Stimulated activated CD8-positive, alpha-beta memory T cell treated with anti-CD3 and anti-CD28 coated beads, Interleukin-4, amount 100 ng/mL, for 24 hours (primary cell): ENCODE measurements at regions not wholly inside any gene's neighbourhood (a gene's known extent, or its start where the extent isn't known, plus 50 kb on each side); places are given as distances from the start of the nearest gene placed in this dataset.

Source experiments
- DNase-seq: peaks from one replicate; pipeline ENCODE4 v3.0.0-alpha.2; 2020; ENCODE audit warnings: low read depth

DNA sequence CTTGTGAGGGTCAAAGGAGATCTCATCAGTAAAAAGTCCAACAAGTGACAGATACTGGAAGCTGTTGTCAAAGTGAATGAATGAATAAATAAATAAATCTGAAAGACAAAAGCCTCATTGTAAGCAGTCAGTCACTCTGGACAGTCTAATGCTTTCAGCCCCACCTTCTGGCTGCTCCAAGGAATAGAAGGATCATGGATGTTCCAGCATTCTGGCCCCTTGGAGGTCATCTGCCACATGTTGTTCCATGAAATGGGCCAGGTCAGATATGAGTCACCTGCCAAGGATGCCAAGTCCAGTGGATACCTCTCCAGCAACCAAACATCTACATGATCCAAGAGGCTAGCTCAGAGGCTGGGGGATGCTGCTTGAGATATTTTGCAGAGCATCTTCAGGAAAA lies 185.6 kb downstream of the BMP7 start:
- DNase-seq: no peak

DNA sequence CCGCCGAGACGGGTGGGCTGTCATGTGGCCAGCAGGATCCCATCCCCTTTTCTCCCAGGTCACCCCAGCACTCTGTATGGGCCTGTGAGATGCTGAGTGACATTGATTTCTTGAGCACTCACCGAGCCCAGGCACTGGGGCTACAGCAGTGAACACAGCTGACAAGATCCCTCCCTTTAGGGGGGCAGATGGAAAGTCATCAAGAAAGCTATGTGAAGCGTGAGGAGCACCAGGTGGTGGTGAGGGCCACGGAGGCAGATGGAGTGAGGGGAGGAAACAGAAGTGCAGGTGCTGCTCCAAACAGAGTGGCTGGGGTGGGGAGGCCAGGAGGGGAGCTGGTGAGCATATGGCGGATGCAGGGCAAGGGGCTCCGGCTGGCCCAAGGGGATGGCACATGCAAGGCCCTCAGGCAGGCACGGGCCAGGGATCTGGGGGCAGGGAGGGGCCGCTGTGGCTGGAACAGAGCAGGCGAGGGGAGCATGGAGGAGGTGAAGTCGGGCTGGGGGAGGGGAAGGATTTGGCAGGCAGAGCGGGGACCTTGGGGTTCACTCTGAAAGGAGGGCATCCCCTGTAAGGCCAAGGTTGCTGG lies 184.0 kb downstream of the BMP7 start:
- no peak for DNase-seq

DNA sequence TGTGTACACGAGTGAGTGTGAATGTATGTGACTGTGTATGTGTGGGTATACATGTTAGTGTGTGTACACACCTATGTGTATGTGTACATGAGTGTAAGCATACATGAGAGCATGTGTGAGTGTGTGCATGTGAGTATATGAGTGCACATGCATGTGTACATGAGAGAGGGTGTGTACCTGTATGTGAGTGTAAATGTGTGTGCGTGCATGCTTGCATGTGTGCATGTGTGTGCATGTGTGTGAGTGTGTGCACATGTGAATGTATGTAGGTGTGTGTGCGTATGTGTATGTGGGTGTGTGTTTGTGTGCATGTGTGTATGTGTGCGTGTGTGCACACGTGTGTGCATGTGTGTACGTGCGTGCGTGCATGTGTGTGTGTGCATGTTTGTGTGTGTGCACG lies 183.4 kb downstream of the BMP7 start:
- no peak for DNase-seq

DNA sequence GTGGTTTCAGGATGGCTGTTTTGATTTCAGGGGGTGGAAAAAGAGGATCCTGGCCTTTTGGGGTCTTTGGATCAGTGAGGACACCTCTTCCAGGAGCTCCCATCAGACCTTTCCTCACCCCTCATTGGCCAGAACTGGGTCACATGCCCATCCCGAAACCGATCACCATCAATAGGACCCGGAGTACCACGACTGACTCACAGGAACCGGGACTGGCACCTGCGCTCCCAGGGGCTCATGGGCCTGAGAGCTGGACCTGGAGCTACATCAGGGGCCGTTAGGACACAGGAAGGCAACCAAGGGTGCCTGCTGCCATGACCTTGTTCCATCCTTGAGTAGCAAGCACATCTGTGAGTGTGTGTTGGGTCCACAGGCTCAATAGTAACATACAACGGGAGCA lies 180.4 kb downstream of the BMP7 start:
- DNase-seq: no peak

DNA sequence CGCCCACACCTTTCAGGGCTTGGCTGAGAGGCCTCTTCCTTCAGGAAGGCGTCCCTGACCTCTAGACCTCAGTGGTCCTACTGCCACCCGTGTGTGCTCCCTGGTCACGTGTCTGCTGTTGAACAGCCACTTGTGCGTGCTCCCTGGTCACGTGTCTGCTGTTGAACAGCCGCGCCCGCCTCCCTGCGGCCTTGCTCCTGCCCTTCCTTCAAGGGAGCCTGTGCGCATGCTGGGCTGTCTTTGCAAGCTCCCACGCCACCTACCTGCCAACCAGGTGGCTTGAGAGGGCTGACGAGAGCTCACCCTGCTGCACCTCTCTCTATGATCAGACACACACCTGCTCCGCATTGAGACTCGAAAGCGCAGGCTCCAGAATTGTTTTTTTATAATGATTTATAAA lies 179.3 kb downstream of the BMP7 start:
- no peak for DNase-seq

DNA sequence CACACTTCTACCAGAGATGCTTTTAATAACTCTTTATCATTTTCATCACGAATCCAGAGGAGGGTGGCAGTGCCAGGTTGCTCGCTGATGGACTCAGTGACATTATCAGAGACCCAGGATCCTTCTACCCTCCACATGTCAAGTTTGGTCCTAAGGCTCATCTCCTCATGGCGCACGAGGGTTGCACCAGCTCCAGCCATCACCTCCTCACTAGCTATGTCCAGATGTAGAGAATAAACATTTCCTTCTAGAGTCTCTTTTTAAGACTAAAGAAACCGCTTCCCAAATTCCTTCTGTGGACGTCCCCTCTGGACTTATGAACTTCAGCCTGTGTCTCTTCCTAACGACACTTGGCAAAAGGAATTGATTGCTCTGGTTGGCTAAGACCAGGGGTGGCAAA lies 178.7 kb downstream of the BMP7 start:
- DNase-seq: no peak

DNA sequence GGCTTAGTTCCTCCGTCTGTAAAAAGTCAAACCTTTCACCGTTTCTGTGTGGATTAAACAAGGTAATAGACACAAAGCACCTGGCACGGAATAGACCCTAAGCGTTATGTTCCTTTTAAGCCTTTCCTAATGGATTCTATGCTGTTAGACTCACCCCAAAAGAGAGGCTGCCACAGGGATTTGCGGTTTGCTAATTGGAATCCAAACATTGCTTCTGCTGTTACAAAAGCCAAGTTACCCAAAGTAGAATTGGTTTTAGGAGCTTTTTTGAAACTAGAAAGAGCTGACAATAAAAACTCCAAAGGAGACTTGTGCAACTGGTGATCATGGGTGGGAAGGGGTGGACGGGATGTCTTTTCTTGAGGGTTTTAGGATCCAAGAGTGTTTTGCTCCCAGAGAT lies 178.0 kb downstream of the BMP7 start:
- DNase-seq: no peak

DNA sequence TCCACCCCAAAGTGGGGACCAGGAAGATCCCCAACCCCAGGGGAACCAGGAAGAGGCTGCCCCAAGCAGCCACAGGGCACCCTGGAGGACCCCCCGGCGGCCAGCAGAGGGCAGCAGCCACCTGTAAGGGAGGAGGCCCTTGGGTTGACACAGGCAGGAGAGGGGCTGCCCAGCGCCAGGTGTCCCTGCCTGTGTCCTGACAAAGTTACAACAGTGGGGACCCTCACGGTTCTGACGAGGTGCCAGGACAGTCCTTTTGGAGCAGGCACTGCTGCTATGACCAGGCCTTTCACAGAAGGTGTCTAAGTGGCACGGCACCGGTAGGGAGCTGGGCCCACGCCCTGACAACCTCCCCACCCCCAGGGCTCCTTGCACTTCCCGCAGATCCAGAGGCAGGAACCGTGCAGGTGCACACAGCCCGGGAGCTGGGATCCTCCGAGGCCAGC lies 176.7 kb downstream of the BMP7 start:
- peak; percentile 33 for DNase-seq

DNA sequence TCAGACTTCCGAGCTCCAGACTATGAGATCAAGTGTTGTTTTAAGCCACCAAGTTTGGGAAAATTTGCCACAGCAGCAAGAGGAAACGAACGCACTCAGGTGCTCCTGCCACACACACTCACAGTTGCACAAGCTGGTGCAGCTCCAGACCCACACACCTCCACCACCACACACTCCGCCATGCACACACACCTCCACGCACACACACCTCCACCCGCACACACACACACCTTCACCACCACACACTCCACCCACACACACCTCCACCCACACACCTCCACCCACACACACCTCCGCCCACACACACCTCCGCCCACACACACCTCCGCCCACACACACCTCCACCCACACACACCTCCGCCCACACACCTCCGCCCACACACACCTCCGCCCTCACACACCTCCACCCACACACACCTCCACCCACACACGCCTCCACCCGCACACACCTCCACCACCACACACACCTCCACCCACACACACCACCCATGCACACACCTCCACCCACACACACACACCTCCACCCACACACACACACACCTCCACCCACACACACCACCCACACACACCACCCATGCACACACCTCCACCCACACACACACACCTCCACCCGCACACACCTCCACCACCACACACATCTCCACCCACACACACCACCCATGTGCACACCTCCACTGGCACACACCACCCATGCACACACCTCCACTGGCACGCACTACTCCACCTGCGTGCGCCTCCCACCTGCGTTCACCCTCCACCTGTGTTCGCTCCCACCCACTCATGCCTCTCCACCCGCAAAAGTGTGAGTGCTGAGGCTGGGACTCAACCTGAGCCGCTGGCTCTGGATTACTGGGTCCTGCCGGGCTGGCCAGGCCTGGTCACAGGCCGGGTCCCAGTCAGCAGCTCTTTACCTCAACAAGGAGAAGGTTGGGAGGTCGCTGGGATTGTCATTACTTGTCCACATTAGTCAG lies 175.6 kb downstream of the BMP7 start:
- no peak for DNase-seq

DNA sequence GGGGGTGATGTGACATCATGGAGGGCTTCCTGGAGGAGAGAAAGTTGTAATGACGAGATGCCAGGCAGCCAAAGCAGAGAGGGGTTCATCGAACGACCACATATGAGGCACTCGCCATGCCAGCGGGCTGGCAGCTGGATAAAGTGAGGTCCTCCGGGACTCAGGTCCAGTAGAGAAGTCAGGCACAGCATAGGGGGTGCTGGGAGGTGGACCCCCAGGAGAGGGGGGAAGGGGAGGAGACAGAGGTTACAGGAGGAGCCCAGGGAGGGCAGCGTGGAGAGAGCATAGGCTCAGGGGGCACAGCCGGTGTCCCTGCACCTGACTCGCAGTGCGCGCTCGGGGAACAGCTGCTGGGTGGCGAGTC lies 174.7 kb downstream of the BMP7 start:
- no peak for DNase-seq

DNA sequence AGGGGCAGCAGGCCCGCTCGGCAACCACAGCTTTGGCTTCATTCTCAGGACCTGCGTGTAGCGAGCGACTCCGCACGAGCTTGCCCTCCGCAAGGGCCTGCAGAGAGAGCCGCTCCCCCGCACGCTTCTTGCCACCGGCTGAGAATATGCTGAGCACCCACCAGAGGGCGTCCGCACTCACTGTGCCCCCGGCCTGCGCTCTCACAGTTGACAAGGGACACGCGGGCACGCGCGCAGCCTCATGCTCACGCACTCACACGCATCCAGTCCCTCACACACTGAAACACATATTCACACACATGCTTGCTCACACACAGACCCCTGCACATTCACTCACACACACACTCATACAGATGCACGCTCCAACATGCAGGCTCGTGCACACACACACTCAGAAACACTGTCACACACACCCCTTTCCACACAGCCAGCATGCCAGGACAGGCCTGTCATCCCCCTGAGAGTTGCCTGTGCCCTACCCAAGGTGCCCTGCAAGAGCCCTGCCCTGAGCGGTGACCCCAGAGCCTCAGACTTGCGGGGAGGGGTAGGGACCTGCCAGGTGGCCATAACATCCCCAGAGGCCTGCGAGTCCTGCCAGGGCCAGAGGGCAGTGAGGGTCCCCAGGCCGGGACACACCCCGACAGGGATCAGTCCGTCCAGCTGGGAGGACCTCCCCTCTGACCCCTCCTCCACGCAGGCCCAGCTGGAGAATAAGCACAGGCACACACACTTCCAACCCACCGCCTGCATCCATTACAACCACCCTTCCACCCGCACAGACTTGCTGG lies 174.1 kb downstream of the BMP7 start:
- DNase-seq: peak; percentile 35

DNA sequence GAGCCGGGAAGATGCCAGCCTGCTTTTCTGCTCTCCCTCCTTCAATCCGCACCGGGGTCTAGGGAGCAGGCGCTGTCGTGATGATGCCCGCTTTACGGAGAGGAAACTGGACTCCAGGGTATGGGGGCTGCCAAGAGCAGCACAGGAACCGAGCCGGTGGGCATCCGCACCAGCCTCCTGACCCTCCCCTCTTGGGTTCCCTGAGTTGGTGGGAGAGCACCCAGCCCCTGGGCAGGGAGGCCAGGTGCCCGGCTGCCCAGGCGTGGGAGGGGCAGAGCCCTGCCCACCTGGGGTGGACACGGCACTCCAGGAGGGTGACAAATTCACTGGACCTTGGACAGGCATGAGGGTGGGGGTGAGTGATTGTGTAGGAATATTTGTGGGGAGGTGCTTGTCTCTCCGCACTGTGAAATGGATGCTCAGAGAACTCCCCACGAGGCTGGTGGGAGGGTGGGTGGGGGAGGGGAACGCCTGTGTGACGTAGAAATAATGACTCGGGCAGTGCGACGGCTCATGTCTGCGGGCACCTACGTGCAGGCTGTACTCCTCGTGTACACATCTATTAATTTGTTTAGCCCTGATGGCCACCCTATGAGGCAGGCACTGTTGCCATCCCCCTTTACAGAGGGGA lies 173.4 kb downstream of the BMP7 start:
- no peak for DNase-seq

DNA sequence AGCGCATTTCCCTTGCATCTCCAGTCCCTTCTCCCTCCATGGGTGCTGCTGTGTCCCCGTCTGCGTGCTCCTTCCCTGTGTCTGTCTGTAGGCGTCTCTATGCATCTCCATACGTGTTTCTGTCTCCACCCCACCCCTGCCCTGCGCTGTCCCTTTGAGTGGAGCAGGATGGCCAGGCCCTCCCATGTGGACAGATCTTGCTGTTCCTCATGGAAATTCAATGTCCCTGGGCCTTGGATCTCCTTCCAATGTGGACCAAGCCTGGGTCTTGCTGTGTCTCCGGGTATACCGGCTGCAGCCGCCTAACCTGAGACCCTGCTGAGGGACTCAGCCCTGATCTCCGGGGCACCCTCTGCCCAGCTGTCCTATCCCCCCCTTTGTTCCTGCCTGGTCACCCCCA lies 172.7 kb downstream of the BMP7 start:
- no peak for DNase-seq

DNA sequence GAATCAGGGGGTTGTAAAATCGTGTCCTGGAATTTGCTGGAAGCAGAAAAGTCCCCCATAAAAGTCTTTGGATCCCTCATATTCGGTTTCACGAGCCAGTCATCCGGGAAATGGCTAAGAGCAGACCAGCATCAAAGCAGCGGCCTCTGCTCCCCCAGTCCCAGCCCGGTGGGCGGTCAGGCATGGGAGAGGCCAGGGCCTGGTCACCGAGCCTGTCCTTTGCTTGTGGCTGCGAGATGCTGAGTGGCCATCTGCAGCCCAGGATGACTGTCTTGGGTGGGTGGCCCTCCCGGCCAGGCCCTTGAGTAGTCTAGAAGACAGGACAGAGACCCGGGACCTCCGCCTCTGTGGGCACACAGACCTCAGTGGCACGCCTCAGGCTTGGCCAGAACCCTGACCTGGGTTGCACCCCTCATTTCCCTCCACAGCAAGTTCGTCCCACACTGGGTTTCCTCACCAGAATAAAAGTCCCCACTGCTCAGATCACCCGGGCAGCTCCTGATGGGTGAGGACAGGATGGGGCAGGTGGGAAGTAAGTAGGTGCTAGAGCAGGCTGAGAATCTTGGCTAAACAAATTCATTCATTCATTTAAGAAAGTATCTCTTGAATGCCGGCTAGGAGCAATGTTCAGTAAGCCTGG lies 172.1 kb downstream of the BMP7 start:
- DNase-seq: no peak

DNA sequence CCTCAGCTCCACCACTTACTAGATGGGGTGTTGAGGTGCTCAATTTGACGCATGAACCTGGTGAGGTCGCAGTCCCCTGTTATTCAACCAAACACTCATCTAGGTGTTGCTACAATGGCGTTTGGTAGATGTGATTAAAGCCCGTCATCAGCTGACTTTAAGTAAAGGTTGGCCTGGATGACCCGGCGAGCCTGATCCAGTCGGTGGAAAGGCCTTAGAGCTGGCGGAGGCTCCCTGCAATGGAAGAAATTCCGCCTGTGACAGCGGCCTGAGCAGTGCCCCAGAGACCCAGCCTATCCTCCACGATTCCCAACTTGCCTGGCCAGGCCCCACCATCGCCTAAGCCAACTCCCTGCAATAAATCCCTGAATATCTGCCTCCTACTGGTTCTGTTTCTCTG lies 171.4 kb downstream of the BMP7 start:
- no peak for DNase-seq

DNA sequence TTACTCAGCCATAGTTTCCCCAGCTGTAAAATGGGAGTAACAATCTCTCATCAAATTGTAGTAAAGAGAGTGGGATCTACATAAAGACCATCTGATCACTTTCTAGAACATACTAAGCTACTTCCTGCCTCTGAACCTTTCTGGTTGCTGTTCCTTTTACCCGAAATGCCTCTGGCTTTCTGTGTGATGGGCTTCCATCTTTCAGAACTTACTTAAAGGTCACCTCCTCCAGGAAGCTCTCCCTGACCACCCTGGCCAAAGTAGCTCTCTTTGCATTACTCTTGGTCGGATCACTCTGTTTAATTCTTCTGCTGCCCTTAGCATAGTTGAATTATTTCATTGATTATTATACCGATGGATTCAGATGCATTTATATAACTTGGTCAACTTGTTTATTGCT lies 171.0 kb downstream of the BMP7 start:
- DNase-seq: no peak

DNA sequence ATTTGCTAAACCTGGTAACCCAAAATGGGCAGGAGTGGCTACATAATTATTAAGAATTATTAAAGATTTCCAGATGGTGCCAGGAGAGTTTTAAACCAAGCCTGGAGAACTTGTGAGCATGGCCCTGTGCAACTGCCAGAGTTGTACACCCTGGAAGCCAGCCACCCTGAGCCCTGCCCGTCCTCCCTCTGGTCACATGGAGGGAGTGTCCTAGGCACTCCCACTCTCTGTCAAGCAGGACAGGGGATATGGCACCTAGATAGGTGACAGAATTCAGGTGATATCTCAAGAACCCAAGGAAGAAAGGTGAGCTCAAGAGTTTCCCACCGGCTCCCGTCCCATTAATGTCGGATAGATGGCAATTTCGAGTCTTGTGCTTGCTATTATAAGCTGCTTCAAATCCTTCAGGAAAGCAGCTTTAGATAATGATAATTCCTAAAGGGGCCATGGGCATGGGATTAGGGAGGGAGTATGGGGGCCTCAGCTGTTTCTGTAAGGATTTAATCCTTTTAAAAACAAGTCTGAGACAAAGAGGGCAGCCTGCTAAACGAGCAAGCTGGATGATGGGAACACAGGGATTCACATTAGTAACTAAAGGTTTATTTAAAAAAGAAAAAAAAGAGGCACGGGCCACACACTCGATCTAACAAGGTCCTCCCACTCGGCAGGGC lies 169.1 kb downstream of the BMP7 start:
- no peak for DNase-seq

DNA sequence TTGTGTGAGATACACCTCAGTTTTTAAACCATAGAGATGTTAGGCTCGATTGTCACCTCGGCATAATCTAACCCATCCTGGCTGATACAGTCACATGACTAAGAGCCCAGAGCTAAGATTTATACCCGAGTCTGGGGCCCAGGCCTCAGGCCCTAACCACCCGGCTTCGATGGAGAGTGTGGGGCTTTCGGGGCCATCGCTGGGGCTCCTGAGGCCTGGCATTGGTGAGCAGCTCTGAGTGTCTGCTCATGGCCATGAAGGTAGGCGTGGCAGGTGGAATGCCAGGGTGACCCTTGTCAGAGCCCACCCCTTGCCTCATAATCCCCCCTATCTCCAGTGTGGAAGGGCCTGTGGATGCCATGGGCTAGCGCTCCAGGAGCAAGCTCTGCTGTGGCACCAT lies 164.3 kb downstream of the BMP7 start:
- no peak for DNase-seq

DNA sequence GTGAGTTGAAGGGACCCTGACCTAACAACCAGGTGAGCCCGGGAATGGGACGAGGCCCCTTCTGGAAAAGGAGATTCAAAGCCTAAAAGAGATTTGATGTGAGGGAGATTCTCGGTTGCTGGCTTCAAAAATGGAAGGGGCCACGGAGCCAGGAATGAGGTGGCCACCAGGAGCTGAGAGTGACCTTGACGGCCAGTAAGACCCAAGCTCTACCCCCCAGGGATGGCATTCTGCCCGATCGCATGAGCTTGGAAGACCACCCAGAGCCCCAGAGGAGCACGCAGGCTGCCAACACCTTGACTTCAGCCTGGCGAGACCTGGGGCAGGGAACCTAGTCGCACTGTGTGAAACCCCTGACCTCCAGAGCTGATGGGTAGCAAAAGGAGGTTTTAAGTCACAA lies 163.9 kb downstream of the BMP7 start:
- no peak for DNase-seq

DNA sequence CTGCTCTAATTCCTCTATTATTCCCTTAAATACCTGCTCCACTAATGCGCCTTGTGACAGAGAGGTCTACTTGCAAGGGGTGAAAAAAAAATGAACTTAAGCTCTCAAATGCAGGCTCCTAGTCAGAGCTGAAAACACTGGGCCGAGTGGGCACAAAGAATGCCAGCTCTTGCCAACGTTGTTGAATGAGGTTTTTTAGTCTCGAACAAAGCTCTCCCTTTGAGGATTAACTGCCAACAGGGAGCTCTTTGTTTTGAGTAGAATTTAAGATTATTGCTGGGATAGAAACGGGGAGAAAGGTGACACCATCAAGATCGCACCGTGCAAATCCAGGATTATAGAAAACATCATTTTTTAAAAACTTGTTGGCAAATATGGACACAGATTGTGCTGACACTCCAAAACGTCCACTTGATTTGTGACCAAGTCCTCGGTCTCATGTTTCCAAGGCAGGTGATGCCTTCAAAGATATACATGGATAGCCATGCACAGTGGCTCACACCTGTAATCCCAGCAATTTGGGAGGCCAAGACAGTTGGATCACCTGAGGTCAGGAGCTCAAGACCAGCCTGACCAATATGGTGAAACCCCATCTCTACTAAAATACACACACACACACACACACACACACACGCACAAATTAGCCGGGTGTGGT lies 163.2 kb downstream of the BMP7 start:
- DNase-seq: no peak

DNA sequence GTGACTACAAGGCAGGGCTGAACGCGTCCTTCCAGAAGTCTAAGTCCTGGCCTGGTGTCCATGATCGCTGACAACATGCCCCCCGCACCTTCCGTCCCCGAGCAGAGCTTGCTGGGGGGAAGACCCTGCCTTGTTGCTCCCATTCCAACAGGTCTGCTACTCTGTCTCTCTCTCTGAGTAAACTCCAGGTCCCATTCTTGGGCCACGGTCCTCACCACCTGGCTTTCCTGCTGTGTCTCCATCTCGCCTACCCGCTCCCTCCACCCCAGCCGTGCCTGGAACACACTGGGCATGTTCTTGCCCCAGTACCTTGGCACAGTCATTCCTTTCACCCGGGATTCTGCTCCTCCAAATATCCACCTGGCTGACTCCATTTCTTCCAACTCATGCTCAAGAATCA lies 162.3 kb downstream of the BMP7 start:
- DNase-seq: no peak
